ENCODE measurements at regions not wholly inside any gene's neighbourhood (a gene's known extent, or its start where the extent isn't known, plus 50 kb on each side); places are given as distances from the start of the nearest gene placed in this dataset.

GRCh38 chr4:189443341-189443740, 497.3 kb upstream of the FRG1 start:
- TF ChIP-seq, protein P1, sequence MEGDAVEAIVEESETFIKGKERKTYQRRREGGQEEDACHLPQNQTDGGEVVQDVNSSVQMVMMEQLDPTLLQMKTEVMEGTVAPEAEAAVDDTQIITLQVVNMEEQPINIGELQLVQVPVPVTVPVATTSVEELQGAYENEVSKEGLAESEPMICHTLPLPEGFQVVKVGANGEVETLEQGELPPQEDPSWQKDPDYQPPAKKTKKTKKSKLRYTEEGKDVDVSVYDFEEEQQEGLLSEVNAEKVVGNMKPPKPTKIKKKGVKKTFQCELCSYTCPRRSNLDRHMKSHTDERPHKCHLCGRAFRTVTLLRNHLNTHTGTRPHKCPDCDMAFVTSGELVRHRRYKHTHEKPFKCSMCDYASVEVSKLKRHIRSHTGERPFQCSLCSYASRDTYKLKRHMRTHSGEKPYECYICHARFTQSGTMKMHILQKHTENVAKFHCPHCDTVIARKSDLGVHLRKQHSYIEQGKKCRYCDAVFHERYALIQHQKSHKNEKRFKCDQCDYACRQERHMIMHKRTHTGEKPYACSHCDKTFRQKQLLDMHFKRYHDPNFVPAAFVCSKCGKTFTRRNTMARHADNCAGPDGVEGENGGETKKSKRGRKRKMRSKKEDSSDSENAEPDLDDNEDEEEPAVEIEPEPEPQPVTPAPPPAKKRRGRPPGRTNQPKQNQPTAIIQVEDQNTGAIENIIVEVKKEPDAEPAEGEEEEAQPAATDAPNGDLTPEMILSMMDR (IDR thresholded peaks at IDR 0.05 in 8 of 11, conservative IDR thresholded peaks at IDR 0.05 in 3 of 11): no peak
- no peak for TF ChIP-seq POLR2A (IDR thresholded peaks at IDR 0.05)
- no peak for TF ChIP-seq POLR2AphosphoS5 (IDR thresholded peaks at IDR 0.05)

All from spleen (tissue), 7 donors.